ENCODE measurements at regions not wholly inside any gene's neighbourhood (a gene's known extent, or its start where the extent isn't known, plus 50 kb on each side); places are given as distances from the start of the nearest gene placed in this dataset.

- H3K79me1 ChIP-seq (ENCODE audit: low read length) = no peaks in the 10 kb centered on the region
- no peak overlapping the region for H3K9ac ChIP-seq (ENCODE audit: low read length)
- H3K4me3 ChIP-seq (ENCODE audit: low read depth, low read length) = no peak overlapping the region
- H4K91ac ChIP-seq (ENCODE audit: low read depth, low read length) = no peak overlapping the region
- no peak overlapping the region for H2BK12ac ChIP-seq (ENCODE audit: low read length)
- no peak overlapping the region for H2BK120ac ChIP-seq (ENCODE audit: insufficient read depth, low read length, poor library complexity)
- H3K23ac ChIP-seq (ENCODE audit: low read length) = no peak overlapping the region
- no peak overlapping the region for H2AK5ac ChIP-seq (ENCODE audit: low read length)
- no peak for DNase-seq
- H3K27ac ChIP-seq (ENCODE audit: low read depth, low read length) = no peak overlapping the region
- H3K18ac ChIP-seq (ENCODE audit: low read length) = no peak overlapping the region
- H4K8ac ChIP-seq (ENCODE audit: low read depth, low read length) = no peak overlapping the region
- H4K12ac ChIP-seq (ENCODE audit: low read depth, low read length) = no peak overlapping the region
- WGBS (ENCODE audit: extremely low coverage, insufficient coverage, insufficient read length) = no CpG with 5 or more reads among the region's 2 CpGs
- no peak overlapping the region for H2AFZ ChIP-seq (ENCODE audit: insufficient read depth, low read length, poor library complexity)
- H2BK5ac ChIP-seq (ENCODE audit: low read depth, low read length, poor library complexity) = no peak overlapping the region
- H3K27me3 ChIP-seq (ENCODE audit: insufficient read depth, low read length) = no peaks in the 10 kb centered on the region
- H3K14ac ChIP-seq (ENCODE audit: low read length) = no peak overlapping the region
- H3K4me1 ChIP-seq (ENCODE audit: control insufficient read depth in 1 of 2, insufficient read depth in 2 of 2, low read length in 2 of 2) = no peaks in the 10 kb centered on the region
- H3K4ac ChIP-seq (ENCODE audit: low read depth, low read length) = no peak overlapping the region
- no peaks in the 10 kb centered on the region for H3K79me2 ChIP-seq (ENCODE audit: control insufficient read depth, insufficient read depth, low read length, poor library complexity)
- no peaks in the 10 kb centered on the region for H3K9me3 ChIP-seq (ENCODE audit: insufficient read depth, low read depth, low read length)
- no peak overlapping the region for H3K4me2 ChIP-seq (ENCODE audit: low read length)
- H3K36me3 ChIP-seq (ENCODE audit: control insufficient read depth in 1 of 2, insufficient read depth in 2 of 2, low read length in 2 of 2) = no peaks in the 10 kb centered on the region
Measured at GRCh38 chr5:120255214-120255613, 208.9 kb upstream of the PRR16 start.

DNA sequence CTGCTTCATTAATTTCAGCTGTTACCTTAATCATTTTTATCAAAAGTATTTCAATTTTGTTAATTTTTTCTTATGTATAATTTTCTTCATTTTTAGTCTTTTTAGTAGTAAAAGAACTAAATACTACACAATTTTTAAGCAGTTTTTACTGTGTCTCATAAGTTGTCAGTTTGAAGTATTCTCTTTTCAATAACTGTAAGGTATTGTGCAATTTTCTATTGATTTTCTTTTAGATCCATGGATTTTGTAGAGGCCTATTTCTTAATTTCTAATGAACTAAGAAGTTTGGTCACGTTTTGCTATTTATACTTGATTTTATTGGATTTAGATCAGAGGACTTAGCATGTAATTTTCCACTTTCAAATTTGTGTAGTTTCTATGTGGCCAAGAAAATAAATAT is 207.7 kb upstream of the PRR16 start:
- no peak overlapping the region for H3K9ac ChIP-seq (ENCODE audit: low read length)
- H2BK120ac ChIP-seq (ENCODE audit: insufficient read depth, low read length, poor library complexity) = no peak overlapping the region
- no CpG with 5 or more reads among the region's 1 CpG for WGBS (ENCODE audit: extremely low coverage, insufficient coverage, insufficient read length)
- no peak overlapping the region for H3K4me2 ChIP-seq (ENCODE audit: low read length)
- H3K4ac ChIP-seq (ENCODE audit: low read depth, low read length) = no peak overlapping the region
- no peak overlapping the region for H2AK5ac ChIP-seq (ENCODE audit: low read length)
- H2AFZ ChIP-seq (ENCODE audit: insufficient read depth, low read length, poor library complexity) = no peak overlapping the region
- no peak overlapping the region for H4K91ac ChIP-seq (ENCODE audit: low read depth, low read length)
- H3K14ac ChIP-seq (ENCODE audit: low read length) = no peak overlapping the region
- no peaks in the 10 kb centered on the region for H3K36me3 ChIP-seq (ENCODE audit: control insufficient read depth in 1 of 2, insufficient read depth in 2 of 2, low read length in 2 of 2)
- no peak for DNase-seq
- no peak overlapping the region for H2BK5ac ChIP-seq (ENCODE audit: low read depth, low read length, poor library complexity)
- no peaks in the 10 kb centered on the region for H3K79me2 ChIP-seq (ENCODE audit: control insufficient read depth, insufficient read depth, low read length, poor library complexity)
- H3K79me1 ChIP-seq (ENCODE audit: low read length) = no peaks in the 10 kb centered on the region
- no peak overlapping the region for H4K12ac ChIP-seq (ENCODE audit: low read depth, low read length)
- H4K8ac ChIP-seq (ENCODE audit: low read depth, low read length) = no peak overlapping the region
- H3K23ac ChIP-seq (ENCODE audit: low read length) = no peak overlapping the region
- H2BK12ac ChIP-seq (ENCODE audit: low read length) = no peak overlapping the region
- H3K27me3 ChIP-seq (ENCODE audit: insufficient read depth, low read length) = no peaks in the 10 kb centered on the region
- no peaks in the 10 kb centered on the region for H3K4me1 ChIP-seq (ENCODE audit: control insufficient read depth in 1 of 2, insufficient read depth in 2 of 2, low read length in 2 of 2)
- no peak overlapping the region for H3K18ac ChIP-seq (ENCODE audit: low read length)
- no peaks in the 10 kb centered on the region for H3K9me3 ChIP-seq (ENCODE audit: insufficient read depth, low read depth, low read length)
- H3K27ac ChIP-seq (ENCODE audit: low read depth, low read length) = no peak overlapping the region
- H3K4me3 ChIP-seq (ENCODE audit: low read depth, low read length) = no peak overlapping the region

DNA sequence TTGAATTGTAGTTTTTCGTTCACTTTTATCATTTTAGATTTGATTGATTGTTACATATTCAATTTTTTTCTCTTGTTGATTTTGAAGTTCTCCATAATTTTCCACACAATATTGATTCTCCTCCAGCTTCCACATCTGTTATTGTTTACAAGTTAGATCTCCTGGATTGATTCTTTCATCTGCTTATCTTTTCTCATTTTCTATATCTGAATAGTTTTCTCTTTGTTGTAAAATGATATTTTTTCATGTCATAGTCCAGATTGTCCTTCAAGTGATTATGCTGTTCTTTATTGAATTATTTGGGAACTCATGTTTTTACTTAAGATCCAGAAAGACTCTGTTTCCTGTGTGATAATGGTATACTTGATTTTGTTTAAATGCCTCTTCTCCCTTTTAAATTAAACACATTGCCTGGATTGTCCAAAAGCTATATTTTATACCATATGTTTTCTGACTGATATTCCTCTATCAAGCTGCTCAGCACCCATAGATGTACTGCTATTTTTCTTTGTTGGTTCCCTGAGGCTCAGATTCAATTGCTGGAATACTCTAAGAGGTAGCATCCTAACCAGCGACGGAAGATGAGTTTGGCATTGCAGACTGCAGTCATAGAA is 206.6 kb upstream of the PRR16 start:
- Histone ChIP-seq H3K18ac (ENCODE audit: low read length) (no peak overlapping the region), H3K79me1 (ENCODE audit: low read length) (no peaks in the 10 kb centered on the region), H3K27me3 (ENCODE audit: insufficient read depth, low read length) (no peaks in the 10 kb centered on the region), H3K27ac (ENCODE audit: low read depth, low read length) (no peak overlapping the region), H3K79me2 (ENCODE audit: control insufficient read depth, insufficient read depth, low read length, poor library complexity) (no peaks in the 10 kb centered on the region), H3K4me1 (ENCODE audit: control insufficient read depth in 1 of 2, insufficient read depth in 2 of 2, low read length in 2 of 2) (no peaks in the 10 kb centered on the region), H2BK12ac (ENCODE audit: low read length) (no peak overlapping the region), H3K36me3 (ENCODE audit: control insufficient read depth in 1 of 2, insufficient read depth in 2 of 2, low read length in 2 of 2) (no peaks in the 10 kb centered on the region), H4K91ac (ENCODE audit: low read depth, low read length) (no peak overlapping the region), H3K9ac (ENCODE audit: low read length) (no peak overlapping the region), H4K12ac (ENCODE audit: low read depth, low read length) (no peak overlapping the region), H2BK5ac (ENCODE audit: low read depth, low read length, poor library complexity) (no peak overlapping the region), H2AFZ (ENCODE audit: insufficient read depth, low read length, poor library complexity) (no peak overlapping the region), H2AK5ac (ENCODE audit: low read length) (no peak overlapping the region), H4K8ac (ENCODE audit: low read depth, low read length) (no peak overlapping the region), H3K14ac (ENCODE audit: low read length) (no peak overlapping the region), H3K4me3 (ENCODE audit: low read depth, low read length) (no peak overlapping the region), H3K4me2 (ENCODE audit: low read length) (no peak overlapping the region), H3K23ac (ENCODE audit: low read length) (no peak overlapping the region), H3K4ac (ENCODE audit: low read depth, low read length) (no peak overlapping the region), H2BK120ac (ENCODE audit: insufficient read depth, low read length, poor library complexity) (no peak overlapping the region), H3K9me3 (ENCODE audit: insufficient read depth, low read depth, low read length) (no peaks in the 10 kb centered on the region)
- DNase-seq = no peak
- WGBS (ENCODE audit: extremely low coverage, insufficient coverage, insufficient read length) = no CpG with 5 or more reads among the region's 3 CpGs

DNA sequence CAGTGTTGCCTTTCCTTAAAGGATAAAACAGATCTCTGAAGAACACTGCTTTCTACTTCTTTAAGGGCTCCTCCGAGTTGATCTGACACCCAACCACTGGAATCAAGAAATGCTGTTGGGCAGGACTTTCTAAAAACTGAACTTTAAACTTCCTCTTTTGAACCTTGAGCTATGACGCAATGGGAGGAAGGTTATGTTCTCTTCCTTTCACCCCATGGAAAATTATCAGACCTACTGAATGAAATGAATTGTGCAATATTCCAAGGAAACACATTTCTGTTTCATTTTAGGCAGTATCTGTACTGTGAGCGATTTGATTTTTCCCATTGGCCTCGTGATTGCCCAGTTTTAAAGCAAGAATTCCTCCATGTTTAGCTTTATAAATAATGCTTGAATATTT is 206.0 kb upstream of the PRR16 start:
- Histone ChIP-seq H2AK5ac (ENCODE audit: low read length) (no peak overlapping the region), H3K23ac (ENCODE audit: low read length) (no peak overlapping the region), H2BK12ac (ENCODE audit: low read length) (no peak overlapping the region), H2BK120ac (ENCODE audit: insufficient read depth, low read length, poor library complexity) (no peak overlapping the region), H3K4me1 (ENCODE audit: control insufficient read depth in 1 of 2, insufficient read depth in 2 of 2, low read length in 2 of 2) (no peaks in the 10 kb centered on the region), H3K4me2 (ENCODE audit: low read length) (no peak overlapping the region), H3K79me2 (ENCODE audit: control insufficient read depth, insufficient read depth, low read length, poor library complexity) (no peaks in the 10 kb centered on the region), H3K9ac (ENCODE audit: low read length) (no peak overlapping the region), H3K18ac (ENCODE audit: low read length) (no peak overlapping the region), H3K27ac (ENCODE audit: low read depth, low read length) (no peak overlapping the region), H2BK5ac (ENCODE audit: low read depth, low read length, poor library complexity) (no peak overlapping the region), H3K4ac (ENCODE audit: low read depth, low read length) (no peak overlapping the region), H3K36me3 (ENCODE audit: control insufficient read depth in 1 of 2, insufficient read depth in 2 of 2, low read length in 2 of 2) (no peaks in the 10 kb centered on the region), H3K14ac (ENCODE audit: low read length) (no peak overlapping the region), H3K79me1 (ENCODE audit: low read length) (no peaks in the 10 kb centered on the region), H4K91ac (ENCODE audit: low read depth, low read length) (no peak overlapping the region), H3K27me3 (ENCODE audit: insufficient read depth, low read length) (no peaks in the 10 kb centered on the region), H4K12ac (ENCODE audit: low read depth, low read length) (no peak overlapping the region), H3K9me3 (ENCODE audit: insufficient read depth, low read depth, low read length) (no peaks in the 10 kb centered on the region), H4K8ac (ENCODE audit: low read depth, low read length) (no peak overlapping the region), H2AFZ (ENCODE audit: insufficient read depth, low read length, poor library complexity) (no peak overlapping the region), H3K4me3 (ENCODE audit: low read depth, low read length) (no peak overlapping the region)
- no CpG with 5 or more reads among the region's 4 CpGs for WGBS (ENCODE audit: extremely low coverage, insufficient coverage, insufficient read length)
- peak in 1 of 2 donors; percentile 20 for DNase-seq

Measured in trophoblast cell (in vitro differentiated cells and primary cell).